Activated CD8-positive, alpha-beta memory T cell treated with anti-CD3 and anti-CD28 coated beads, Interleukin-2, amount 50 U/mL, for 48 hours (primary cell): ENCODE measurements at regions not wholly inside any gene's neighbourhood (a gene's known extent, or its start where the extent isn't known, plus 50 kb on each side); places are given as distances from the start of the nearest gene placed in this dataset.
A peak's percentile ranks its signal among the peaks of the same experiment; 100 is the strongest.

Experiments
- DNase-seq: peaks from one replicate; pipeline ENCODE4 v3.0.0-alpha.2; 2020

GRCh38 chr4:18593297-18594002, 571.9 kb upstream of the LCORL start:
- peak; percentile 51 for DNase-seq

- no peak for DNase-seq
Measured at GRCh38 chr4:18582841-18583240, 561.3 kb upstream of the LCORL start.

GRCh38 chr4:18578307-18578706, 556.8 kb upstream of the LCORL start:
- DNase-seq, result no peak

GRCh38 chr4:18572481-18572880, 550.9 kb upstream of the LCORL start:
- DNase-seq, result no peak

GRCh38 chr4:18571301-18571761, 549.8 kb upstream of the LCORL start:
- DNase-seq, result no peak

- DNase-seq, result no peak
Measured at GRCh38 chr4:18570370-18570769, 548.8 kb upstream of the LCORL start.

GRCh38 chr4:18568600-18568999, 547.0 kb upstream of the LCORL start:
- no peak for DNase-seq

- DNase-seq, result no peak
Measured at GRCh38 chr4:18566970-18567799, 545.6 kb upstream of the LCORL start.

- DNase-seq, result no peak
Measured at GRCh38 chr4:18559492-18559891, 537.9 kb upstream of the LCORL start.

GRCh38 chr4:18556402-18556801, 534.8 kb upstream of the LCORL start:
- no peak for DNase-seq

GRCh38 chr4:18540349-18540748, 518.8 kb upstream of the LCORL start:
- no peak for DNase-seq

GRCh38 chr4:18538121-18538520, 516.6 kb upstream of the LCORL start:
- DNase-seq, result no peak

GRCh38 chr4:18536428-18536827, 514.9 kb upstream of the LCORL start:
- DNase-seq, result no peak

- no peak for DNase-seq
Measured at GRCh38 chr4:18535948-18536347, 514.4 kb upstream of the LCORL start.

- no peak for DNase-seq
Measured at GRCh38 chr4:18533262-18533775, 511.8 kb upstream of the LCORL start.

- DNase-seq, result no peak
Measured at GRCh38 chr4:18531731-18532130, 510.2 kb upstream of the LCORL start.

GRCh38 chr4:18529482-18529881, 507.9 kb upstream of the LCORL start:
- DNase-seq, result no peak

- DNase-seq, result no peak
Measured at GRCh38 chr4:18524667-18525066, 503.1 kb upstream of the LCORL start.

GRCh38 chr4:18518098-18518497, 496.5 kb upstream of the LCORL start:
- DNase-seq, result no peak

GRCh38 chr4:18513861-18514260, 492.3 kb upstream of the LCORL start:
- no peak for DNase-seq

- DNase-seq, result no peak
Measured at GRCh38 chr4:18512718-18513117, 491.2 kb upstream of the LCORL start.

- DNase-seq, result no peak
Measured at GRCh38 chr4:18511727-18512126, 490.2 kb upstream of the LCORL start.

- DNase-seq, result no peak
Measured at GRCh38 chr4:18508786-18509185, 487.2 kb upstream of the LCORL start.

GRCh38 chr4:18480928-18481327, 459.4 kb upstream of the LCORL start:
- DNase-seq, result no peak
